ENCODE measurements at regions not wholly inside any gene's neighbourhood (a gene's known extent, or its start where the extent isn't known, plus 50 kb on each side); places are given as distances from the start of the nearest gene placed in this dataset.

DNA sequence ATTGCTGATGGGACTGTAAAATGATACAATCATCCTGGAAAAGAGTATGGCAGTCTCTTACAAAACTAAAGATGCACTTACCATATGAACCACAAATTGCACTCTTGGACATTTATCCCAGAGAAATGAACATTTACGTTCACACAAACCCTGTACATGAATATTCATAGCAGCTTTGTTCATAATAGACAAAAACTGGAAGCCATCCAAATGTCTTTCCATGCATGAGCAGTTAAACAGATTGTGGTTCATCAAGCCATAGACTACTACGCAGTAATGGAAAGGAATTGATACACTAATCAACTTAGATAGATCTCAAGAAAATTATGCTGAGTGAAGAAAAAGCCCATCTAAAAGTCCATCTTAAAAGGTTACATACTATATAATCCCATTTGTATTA, 156.1 kb upstream of the SLC39A10 start:
- no peak overlapping the region for H3K27ac ChIP-seq (ENCODE audit: insufficient read depth, low read depth, low read length)
- no peak overlapping the region for H3K9ac ChIP-seq (replicated peaks; ENCODE audit: extremely low read depth, insufficient read depth, low read length)
- BruUV-seq (replicated peaks), result no TSS peak
- ChIA-PET CTCF (interaction anchor here (5.2 kb wide), 1 partner anchor 159 kb away, joined by 67 read pairs; no protein-coding TSS in a partner anchor), POLR2A (no interaction called here)
- FAIRE-seq (no peak), DNase-seq (ENCODE audit: low read depth, low spot score) (no peak)
- no peak overlapping the region for H3K4me3 ChIP-seq (replicated peaks in 1 of 3; ENCODE audit: insufficient read depth in 1 of 3, low read depth in 1 of 3, low read length in 3 of 3)
- H3K4me1 ChIP-seq (ENCODE audit: control insufficient read depth, extremely low read depth, insufficient read depth, low read length), result no peaks in the 10 kb centered on the region
- no peaks in the 10 kb centered on the region for H4K20me1 ChIP-seq (replicated peaks; ENCODE audit: control insufficient read depth, extremely low read depth, insufficient read depth, low read length)
- intact Hi-C loops (cut with micrococcal nuclease) (no loop called here), dilution Hi-C loops (cut with MboI; ENCODE audit: extremely low pct_ligation_motif_present, low sequenced_read_pairs) (no loop called here)
- no peak overlapping the region for H3K4me2 ChIP-seq (ENCODE audit: insufficient read depth, low read length)
- no peaks in the 10 kb centered on the region for H3K9me3 ChIP-seq (replicated peaks; ENCODE audit: control insufficient read depth, insufficient read depth, low read length)
- H3K9me1 ChIP-seq (replicated peaks; ENCODE audit: control insufficient read depth, extremely low read depth, insufficient read depth, low read length), result no peaks in the 10 kb centered on the region
- H3K36me3 ChIP-seq (ENCODE audit: control insufficient read depth in 2 of 2, extremely low read depth in 1 of 2, insufficient read depth in 2 of 2, low read length in 2 of 2), result no peaks in the 10 kb centered on the region
- no peaks in the 10 kb centered on the region for H3K79me2 ChIP-seq (ENCODE audit: control insufficient read depth, insufficient read depth, low read length)
- no peak overlapping the region for H2AFZ ChIP-seq (ENCODE audit: low read depth, low read length)
- no peak for TF ChIP-seq JUN (IDR thresholded peaks at IDR 0.05; ENCODE audit: borderline replicate concordance, insufficient read depth, insufficient read length, low read depth)
- H3K27me3 ChIP-seq (ENCODE audit: control insufficient read depth in 2 of 2, insufficient read depth in 2 of 2, low read length in 2 of 2), result no peaks in the 10 kb centered on the region

- H3K4me3 ChIP-seq (replicated peaks in 1 of 3; ENCODE audit: insufficient read depth in 1 of 3, low read depth in 1 of 3, low read length in 3 of 3), result no peak overlapping the region
- intact Hi-C loops (cut with micrococcal nuclease) (loop anchor here (1.0 to 2.0 kb wide), 3 partner anchors 161 to 568 kb away; no protein-coding TSS in a partner anchor), dilution Hi-C loops (cut with MboI; ENCODE audit: extremely low pct_ligation_motif_present, low sequenced_read_pairs) (no loop called here)
- H2AFZ ChIP-seq (ENCODE audit: low read depth, low read length), result no peak overlapping the region
- H3K4me2 ChIP-seq (ENCODE audit: insufficient read depth, low read length), result no peak overlapping the region
- H3K36me3 ChIP-seq (ENCODE audit: control insufficient read depth in 2 of 2, extremely low read depth in 1 of 2, insufficient read depth in 2 of 2, low read length in 2 of 2), result no peaks in the 10 kb centered on the region
- no peaks in the 10 kb centered on the region for H4K20me1 ChIP-seq (replicated peaks; ENCODE audit: control insufficient read depth, extremely low read depth, insufficient read depth, low read length)
- no peak for FAIRE-seq
- no peaks in the 10 kb centered on the region for H3K4me1 ChIP-seq (ENCODE audit: control insufficient read depth, extremely low read depth, insufficient read depth, low read length)
- H3K9me1 ChIP-seq (replicated peaks; ENCODE audit: control insufficient read depth, extremely low read depth, insufficient read depth, low read length), result no peaks in the 10 kb centered on the region
- H3K9me3 ChIP-seq (replicated peaks; ENCODE audit: control insufficient read depth, insufficient read depth, low read length), result no peaks in the 10 kb centered on the region
- BruUV-seq (replicated peaks), result no TSS peak
- no peak for DNase-seq (ENCODE audit: low read depth, low spot score)
- H3K79me2 ChIP-seq (ENCODE audit: control insufficient read depth, insufficient read depth, low read length), result no peaks in the 10 kb centered on the region
- ChIA-PET POLR2A (interaction anchor here (0.6 kb wide), 1 partner anchor 22 kb away, joined by 4 read pairs; no protein-coding TSS in a partner anchor), CTCF (interaction anchor here (1.0 to 5.2 kb wide), 13 partner anchors 10 to 569 kb away, joined by 3 to 67 read pairs (median 4); partner anchors contain the start of genes DNAH7 and SLC39A10)
- H3K9ac ChIP-seq (replicated peaks; ENCODE audit: extremely low read depth, insufficient read depth, low read length), result no peak overlapping the region
- no peaks in the 10 kb centered on the region for H3K27me3 ChIP-seq (ENCODE audit: control insufficient read depth in 2 of 2, insufficient read depth in 2 of 2, low read length in 2 of 2)
- H3K27ac ChIP-seq (ENCODE audit: insufficient read depth, low read depth, low read length), result no peak overlapping the region
- TF ChIP-seq, protein P1, sequence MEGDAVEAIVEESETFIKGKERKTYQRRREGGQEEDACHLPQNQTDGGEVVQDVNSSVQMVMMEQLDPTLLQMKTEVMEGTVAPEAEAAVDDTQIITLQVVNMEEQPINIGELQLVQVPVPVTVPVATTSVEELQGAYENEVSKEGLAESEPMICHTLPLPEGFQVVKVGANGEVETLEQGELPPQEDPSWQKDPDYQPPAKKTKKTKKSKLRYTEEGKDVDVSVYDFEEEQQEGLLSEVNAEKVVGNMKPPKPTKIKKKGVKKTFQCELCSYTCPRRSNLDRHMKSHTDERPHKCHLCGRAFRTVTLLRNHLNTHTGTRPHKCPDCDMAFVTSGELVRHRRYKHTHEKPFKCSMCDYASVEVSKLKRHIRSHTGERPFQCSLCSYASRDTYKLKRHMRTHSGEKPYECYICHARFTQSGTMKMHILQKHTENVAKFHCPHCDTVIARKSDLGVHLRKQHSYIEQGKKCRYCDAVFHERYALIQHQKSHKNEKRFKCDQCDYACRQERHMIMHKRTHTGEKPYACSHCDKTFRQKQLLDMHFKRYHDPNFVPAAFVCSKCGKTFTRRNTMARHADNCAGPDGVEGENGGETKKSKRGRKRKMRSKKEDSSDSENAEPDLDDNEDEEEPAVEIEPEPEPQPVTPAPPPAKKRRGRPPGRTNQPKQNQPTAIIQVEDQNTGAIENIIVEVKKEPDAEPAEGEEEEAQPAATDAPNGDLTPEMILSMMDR (IDR thresholded peaks at IDR 0.05; ENCODE audit: extremely low read depth in 1 of 2, insufficient read depth in 1 of 2, low read depth in 1 of 2, low read length in 2 of 2), result no peak
- TF ChIP-seq GATA2 (IDR thresholded peaks at IDR 0.05; ENCODE audit: insufficient read depth, insufficient read length, low read depth, low read length) (no peak), JUN (IDR thresholded peaks at IDR 0.05; ENCODE audit: borderline replicate concordance, insufficient read depth, insufficient read length, low read depth) (no peak), FOS (IDR thresholded peaks at IDR 0.05; ENCODE audit: borderline replicate concordance, insufficient read depth, low read length) (no peak), POLR2A (IDR thresholded peaks at IDR 0.05; ENCODE audit: low read depth, low read length) (no peak), POLR2AphosphoS5 (IDR thresholded peaks at IDR 0.05; ENCODE audit: insufficient read depth, low read depth, low read length) (no peak), EZH2 (IDR thresholded peaks at IDR 0.05; ENCODE audit: borderline replicate concordance, low read depth, low read length, severe bottlenecking) (no peak), MYC (IDR thresholded peaks at IDR 0.05; ENCODE audit: low read depth, low read length) (no peak)
- TF ChIP-seq, protein P2, sequence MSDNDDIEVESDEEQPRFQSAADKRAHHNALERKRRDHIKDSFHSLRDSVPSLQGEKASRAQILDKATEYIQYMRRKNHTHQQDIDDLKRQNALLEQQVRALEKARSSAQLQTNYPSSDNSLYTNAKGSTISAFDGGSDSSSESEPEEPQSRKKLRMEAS (IDR thresholded peaks at IDR 0.05; ENCODE audit: insufficient read depth, insufficient read length), result no peak
These were observed 158.1 kb upstream of the SLC39A10 start for GRCh38 chr2:195498839-195499490.

Data from endothelial cell of umbilical vein (primary cell).